ENCODE measurements at regions not wholly inside any gene's neighbourhood (a gene's known extent, or its start where the extent isn't known, plus 50 kb on each side); places are given as distances from the start of the nearest gene placed in this dataset.

DNA sequence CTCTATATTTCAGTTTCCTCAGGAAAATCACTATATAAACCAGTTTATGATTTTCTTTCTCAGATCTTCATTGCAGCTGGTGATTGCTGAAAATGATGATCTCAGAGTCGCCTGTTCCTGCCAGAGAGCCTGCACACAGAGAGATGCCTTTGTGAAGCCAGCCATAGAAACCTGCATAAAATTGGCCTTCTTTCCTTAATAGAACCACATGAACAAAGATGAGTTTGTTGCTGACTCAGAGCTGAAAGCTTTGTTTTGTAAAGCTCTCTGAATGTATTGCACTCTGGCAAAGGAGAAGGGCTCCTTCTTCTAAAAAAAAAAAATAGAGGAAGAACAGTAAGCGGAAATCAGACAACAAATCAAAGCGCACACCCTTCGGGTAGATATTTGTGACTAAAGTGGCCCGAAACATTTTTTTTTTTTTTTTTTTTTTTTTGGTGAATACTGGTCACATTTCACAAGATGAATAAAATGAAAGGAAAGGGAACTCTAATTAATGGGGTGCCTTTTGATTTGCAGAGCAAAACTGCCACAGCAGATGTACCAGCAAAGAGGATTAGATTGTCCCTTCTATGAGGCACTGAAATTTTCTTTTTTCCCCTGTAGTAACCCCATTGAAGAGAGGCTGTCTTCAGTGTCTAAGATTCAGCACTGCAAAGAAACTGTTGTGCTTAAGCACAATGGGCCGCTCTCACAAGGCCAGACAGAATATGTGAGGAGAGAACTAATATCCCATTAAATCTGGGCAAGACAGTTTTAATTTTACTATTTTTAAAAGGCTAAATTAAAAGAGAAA, 75.1 kb upstream of the PTPRZ1 start:
- Mint-ChIP-seq H3K4me3 (no peak overlapping the region), H3K27ac (no peak overlapping the region), H3K36me3 (no peaks in the 10 kb centered on the region), H3K4me1 (no peaks in the 10 kb centered on the region), H3K9me3 (peaks cover 0 to 11% (median 0%) of the 10 kb centered on the region in 11 donors), H3K27me3 (no peaks in the 10 kb centered on the region)
- no peaks in the 10 kb centered on the region for H3K36me3 ChIP-seq (ENCODE audit: control insufficient read depth in 2 of 3, insufficient read depth in 3 of 3, low read length in 3 of 3)
- DNase-seq (no peak), ATAC-seq (no peak)
- intact Hi-C loops (cut with micrococcal nuclease), result no loop called here
- H3K27me3 ChIP-seq (ENCODE audit: control insufficient read depth in 2 of 2, insufficient read depth in 2 of 2, low read length in 2 of 2), result no peaks in the 10 kb centered on the region
- no peak overlapping the region for H3K27ac ChIP-seq (ENCODE audit: low read depth, low read length)
- no peak overlapping the region for H3K4me3 ChIP-seq (ENCODE audit: low read length)
- CTCF ChIA-PET, result no interaction called here
- no peaks in the 10 kb centered on the region for H3K9me3 ChIP-seq (ENCODE audit: control insufficient read depth in 2 of 3, low read length in 3 of 3)
- POLR2A ChIA-PET, result no interaction called here
- H3K4me1 ChIP-seq (ENCODE audit: control insufficient read depth in 2 of 2, insufficient read depth in 2 of 2, low read length in 2 of 2), result no peaks in the 10 kb centered on the region

DNA sequence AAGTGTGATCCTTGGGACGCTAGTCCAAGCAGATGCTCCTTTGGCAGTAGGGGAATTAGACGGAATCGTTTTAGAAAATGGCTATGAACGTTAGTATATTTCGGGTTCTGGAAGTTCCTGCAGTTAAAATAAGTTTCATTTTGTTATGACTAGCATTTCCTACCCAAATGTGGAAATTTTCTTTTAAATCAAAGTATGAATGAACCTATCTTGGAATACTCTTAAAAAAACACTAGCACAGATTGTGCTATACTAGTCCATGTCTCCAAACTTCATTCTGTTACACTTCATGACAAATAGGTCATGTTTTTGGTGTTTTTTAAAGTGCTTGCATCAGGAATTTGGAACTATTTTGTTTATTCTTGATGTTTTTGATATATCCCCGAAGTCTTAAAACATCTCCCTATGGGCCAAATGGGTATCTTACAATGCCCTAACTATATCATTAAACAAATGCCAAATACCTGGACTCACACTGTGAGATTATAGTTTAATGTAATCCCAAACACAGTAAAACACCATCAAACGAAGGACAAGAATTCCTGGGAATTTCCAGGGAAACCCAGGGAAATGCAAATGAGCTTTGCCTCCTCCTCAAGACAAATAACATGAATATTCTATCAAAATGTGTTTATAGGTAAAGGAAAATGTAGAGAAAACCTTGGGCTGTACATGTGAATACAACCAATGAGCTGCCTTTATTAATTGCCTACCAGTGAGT, 75.9 kb upstream of the PTPRZ1 start:
- H3K36me3 ChIP-seq (ENCODE audit: control insufficient read depth in 2 of 3, insufficient read depth in 3 of 3, low read length in 3 of 3), result no peaks in the 10 kb centered on the region
- no peak overlapping the region for H3K4me3 ChIP-seq (ENCODE audit: low read length)
- POLR2A ChIA-PET, result no interaction called here
- Mint-ChIP-seq H3K27ac (no peak overlapping the region), H3K4me1 (no peaks in the 10 kb centered on the region), H3K36me3 (no peaks in the 10 kb centered on the region), H3K9me3 (peaks cover 0 to 11% (median 0%) of the 10 kb centered on the region in 11 donors), H3K27me3 (no peaks in the 10 kb centered on the region), H3K4me3 (no peak overlapping the region)
- CTCF ChIA-PET, result no interaction called here
- no peaks in the 10 kb centered on the region for H3K4me1 ChIP-seq (ENCODE audit: control insufficient read depth in 2 of 2, insufficient read depth in 2 of 2, low read length in 2 of 2)
- no peaks in the 10 kb centered on the region for H3K9me3 ChIP-seq (ENCODE audit: control insufficient read depth in 2 of 3, low read length in 3 of 3)
- intact Hi-C loops (cut with micrococcal nuclease), result no loop called here
- ATAC-seq, result no peak
- H3K27me3 ChIP-seq (ENCODE audit: control insufficient read depth in 2 of 2, insufficient read depth in 2 of 2, low read length in 2 of 2), result no peaks in the 10 kb centered on the region
- no peak for DNase-seq
- H3K27ac ChIP-seq (ENCODE audit: low read depth, low read length), result no peak overlapping the region

DNA sequence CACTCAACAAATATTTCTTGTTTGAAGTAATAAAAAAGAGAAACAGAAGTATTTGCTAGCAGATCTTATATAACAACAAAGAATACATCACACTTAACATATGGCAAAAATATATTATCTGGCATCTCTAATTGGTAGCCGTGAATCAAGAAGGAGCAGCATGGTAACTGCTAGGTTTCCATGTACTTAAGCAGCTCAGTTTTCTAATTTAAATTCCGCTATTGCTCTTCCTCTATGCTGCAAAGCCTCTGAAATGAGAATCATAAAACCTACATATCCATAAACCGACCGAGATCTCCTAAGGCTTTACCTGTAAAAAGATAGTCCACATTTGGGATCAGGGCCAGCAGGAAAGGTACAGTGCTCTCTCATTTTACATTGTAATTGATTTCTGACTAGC, 76.6 kb upstream of the PTPRZ1 start:
- no peaks in the 10 kb centered on the region for H3K4me1 ChIP-seq (ENCODE audit: control insufficient read depth in 2 of 2, insufficient read depth in 2 of 2, low read length in 2 of 2)
- H3K27ac Mint-ChIP-seq, result no peak overlapping the region
- POLR2A ChIA-PET, result no interaction called here
- H3K36me3 Mint-ChIP-seq, result no peaks in the 10 kb centered on the region
- H3K9me3 Mint-ChIP-seq, result peaks cover 0 to 11% (median 0%) of the 10 kb centered on the region in 11 donors
- intact Hi-C loops (cut with micrococcal nuclease), result no loop called here
- H3K4me3 ChIP-seq (ENCODE audit: low read length), result no peak overlapping the region
- H3K9me3 ChIP-seq (ENCODE audit: control insufficient read depth in 2 of 3, low read length in 3 of 3), result no peaks in the 10 kb centered on the region
- H3K27me3 ChIP-seq (ENCODE audit: control insufficient read depth in 2 of 2, insufficient read depth in 2 of 2, low read length in 2 of 2), result no peaks in the 10 kb centered on the region
- no peaks in the 10 kb centered on the region for H3K27me3 Mint-ChIP-seq
- no peaks in the 10 kb centered on the region for H3K36me3 ChIP-seq (ENCODE audit: control insufficient read depth in 2 of 3, insufficient read depth in 3 of 3, low read length in 3 of 3)
- no peaks in the 10 kb centered on the region for H3K4me1 Mint-ChIP-seq
- CTCF ChIA-PET, result no interaction called here
- DNase-seq (no peak), ATAC-seq (no peak)
- no peak overlapping the region for H3K27ac ChIP-seq (ENCODE audit: low read depth, low read length)
- H3K4me3 Mint-ChIP-seq, result no peak overlapping the region

DNA sequence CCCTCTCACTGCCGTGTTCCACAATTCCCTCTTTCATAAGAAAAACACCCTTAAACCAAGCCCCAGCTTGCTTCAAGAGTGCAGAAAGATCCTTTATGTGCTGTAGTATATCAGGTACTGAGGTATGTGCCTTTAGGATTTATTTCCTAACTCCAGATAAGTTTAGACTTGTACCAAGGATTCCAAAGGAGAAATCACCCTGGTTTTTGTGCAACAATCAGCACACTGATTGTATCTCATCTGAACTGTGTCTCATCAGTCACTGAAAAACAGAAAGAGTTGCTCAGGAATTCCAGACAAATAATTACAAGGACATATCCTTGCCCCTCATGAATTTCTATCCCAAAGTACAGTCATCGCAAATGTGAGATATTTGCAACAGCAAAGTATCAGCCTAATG, 77.2 kb upstream of the PTPRZ1 start:
- H3K4me3 ChIP-seq (ENCODE audit: low read length), result no peak overlapping the region
- Mint-ChIP-seq H3K9me3 (peaks cover 0 to 12% (median 0%) of the 10 kb centered on the region in 11 donors), H3K4me1 (no peaks in the 10 kb centered on the region), H3K27me3 (no peaks in the 10 kb centered on the region), H3K36me3 (no peaks in the 10 kb centered on the region), H3K27ac (no peak overlapping the region), H3K4me3 (no peak overlapping the region)
- no peaks in the 10 kb centered on the region for H3K27me3 ChIP-seq (ENCODE audit: control insufficient read depth in 2 of 2, insufficient read depth in 2 of 2, low read length in 2 of 2)
- CTCF ChIA-PET, result no interaction called here
- H3K36me3 ChIP-seq (ENCODE audit: control insufficient read depth in 2 of 3, insufficient read depth in 3 of 3, low read length in 3 of 3), result no peaks in the 10 kb centered on the region
- no peaks in the 10 kb centered on the region for H3K4me1 ChIP-seq (ENCODE audit: control insufficient read depth in 2 of 2, insufficient read depth in 2 of 2, low read length in 2 of 2)
- POLR2A ChIA-PET, result no interaction called here
- no peak for ATAC-seq
- H3K9me3 ChIP-seq (ENCODE audit: control insufficient read depth in 2 of 3, low read length in 3 of 3), result no peaks in the 10 kb centered on the region
- H3K27ac ChIP-seq (ENCODE audit: low read depth, low read length), result no peak overlapping the region
- intact Hi-C loops (cut with micrococcal nuclease), result no loop called here
- DNase-seq, result no peak

DNA sequence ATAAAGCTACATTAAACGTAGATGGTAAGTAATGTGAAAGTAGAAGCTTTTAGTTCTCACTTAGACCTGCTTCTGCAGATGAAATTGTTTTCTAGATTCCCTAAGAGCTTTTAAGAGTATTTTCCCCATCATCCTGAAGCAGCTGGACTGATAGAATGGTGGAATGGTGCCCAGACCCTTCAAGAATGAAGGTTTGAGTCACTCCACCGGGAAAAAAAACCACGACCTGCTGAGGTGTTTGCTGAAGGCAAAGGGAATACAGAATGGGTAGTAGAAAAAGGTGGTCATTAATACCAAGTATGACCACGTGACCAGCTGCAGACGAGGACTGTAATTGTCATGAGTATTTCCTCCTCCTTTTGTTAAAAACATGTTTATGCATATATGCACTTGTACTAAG, 79.2 kb upstream of the PTPRZ1 start:
- Histone ChIP-seq H3K4me1 (ENCODE audit: control insufficient read depth in 2 of 2, insufficient read depth in 2 of 2, low read length in 2 of 2) (no peaks in the 10 kb centered on the region), H3K4me3 (ENCODE audit: low read length) (no peak overlapping the region), H3K36me3 (ENCODE audit: control insufficient read depth in 2 of 3, insufficient read depth in 3 of 3, low read length in 3 of 3) (no peaks in the 10 kb centered on the region), H3K27ac (ENCODE audit: low read depth, low read length) (no peak overlapping the region), H3K27me3 (ENCODE audit: control insufficient read depth in 2 of 2, insufficient read depth in 2 of 2, low read length in 2 of 2) (no peaks in the 10 kb centered on the region), H3K9me3 (ENCODE audit: control insufficient read depth in 2 of 3, low read length in 3 of 3) (no peaks in the 10 kb centered on the region)
- no peak overlapping the region for H3K27ac Mint-ChIP-seq
- no peaks in the 10 kb centered on the region for H3K4me1 Mint-ChIP-seq
- H3K9me3 Mint-ChIP-seq, result peaks cover 0 to 17% (median 3%) of the 10 kb centered on the region in 11 donors
- CTCF ChIA-PET, result no interaction called here
- intact Hi-C loops (cut with micrococcal nuclease), result no loop called here
- ATAC-seq, result no peak
- no peak overlapping the region for H3K4me3 Mint-ChIP-seq
- H3K36me3 Mint-ChIP-seq, result no peaks in the 10 kb centered on the region
- POLR2A ChIA-PET, result no interaction called here
- DNase-seq, result no peak
- H3K27me3 Mint-ChIP-seq, result no peaks in the 10 kb centered on the region

DNA sequence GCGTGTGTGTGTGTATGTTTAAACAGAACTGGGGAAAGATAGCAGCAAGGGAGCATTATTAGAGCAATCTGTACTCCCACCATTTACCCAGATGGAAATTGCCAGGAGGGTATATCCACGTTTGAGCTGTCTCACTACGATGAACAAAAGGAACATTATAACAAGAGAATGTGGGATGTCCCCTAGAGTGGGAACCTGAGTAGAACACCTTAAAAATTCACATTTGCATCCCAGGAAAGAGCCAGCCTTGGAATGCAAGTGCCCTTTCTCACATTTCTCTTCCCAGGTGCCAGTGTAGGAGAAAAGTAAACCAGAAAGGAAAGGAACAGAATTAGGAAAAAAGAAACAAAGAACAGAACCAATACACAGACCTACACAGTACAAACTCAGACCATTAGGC, 95.3 kb upstream of the PTPRZ1 start:
- intact Hi-C loops (cut with micrococcal nuclease), result no loop called here
- no peak overlapping the region for H3K4me3 Mint-ChIP-seq

DNA sequence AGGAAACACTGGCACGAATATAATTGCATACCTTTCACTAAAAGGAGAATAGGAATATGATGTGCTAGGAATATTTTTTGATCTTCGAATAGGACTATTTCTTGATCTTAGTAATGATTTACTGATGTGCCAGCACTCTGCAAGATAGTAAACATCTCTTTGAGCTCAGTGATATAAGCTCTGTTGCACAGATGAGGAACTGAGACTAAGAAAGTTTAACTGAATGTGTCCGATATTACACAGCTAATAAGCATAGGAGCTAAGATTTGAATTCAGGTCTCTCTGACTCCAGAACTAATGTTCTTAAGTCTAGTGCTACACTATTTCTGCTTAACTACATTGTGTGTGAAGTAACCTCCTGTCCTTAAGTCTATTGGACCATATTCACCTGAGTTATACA, 98.4 kb upstream of the PTPRZ1 start:
- no peak overlapping the region for H3K4me3 ChIP-seq (ENCODE audit: low read length)
- Mint-ChIP-seq H3K36me3 (no peaks in the 10 kb centered on the region), H3K27ac (no peak overlapping the region), H3K4me3 (no peak overlapping the region), H3K9me3 (peaks cover 0 to 13% (median 0%) of the 10 kb centered on the region in 11 donors), H3K27me3 (no peaks in the 10 kb centered on the region), H3K4me1 (no peaks in the 10 kb centered on the region)
- no peaks in the 10 kb centered on the region for H3K27me3 ChIP-seq (ENCODE audit: control insufficient read depth in 2 of 2, insufficient read depth in 2 of 2, low read length in 2 of 2)
- no peak for ATAC-seq
- H3K36me3 ChIP-seq (ENCODE audit: control insufficient read depth in 2 of 3, insufficient read depth in 3 of 3, low read length in 3 of 3), result no peaks in the 10 kb centered on the region
- ChIA-PET POLR2A (no interaction called here), CTCF (interaction anchor here (0.6 kb wide), 1 partner anchor 276 kb away, joined by 3 read pairs; no protein-coding TSS in a partner anchor)
- no peaks in the 10 kb centered on the region for H3K4me1 ChIP-seq (ENCODE audit: control insufficient read depth in 2 of 2, insufficient read depth in 2 of 2, low read length in 2 of 2)
- intact Hi-C loops (cut with micrococcal nuclease), result no loop called here
- no peaks in the 10 kb centered on the region for H3K9me3 ChIP-seq (ENCODE audit: control insufficient read depth in 2 of 3, low read length in 3 of 3)
- no peak for DNase-seq
- no peak overlapping the region for H3K27ac ChIP-seq (ENCODE audit: low read depth, low read length)

More for the DNA sequence above, 95.3 kb upstream of the PTPRZ1 start:
- Histone ChIP-seq H3K36me3 (ENCODE audit: control insufficient read depth in 2 of 3, insufficient read depth in 3 of 3, low read length in 3 of 3) (no peaks in the 10 kb centered on the region), H3K9me3 (ENCODE audit: control insufficient read depth in 2 of 3, low read length in 3 of 3) (no peaks in the 10 kb centered on the region), H3K4me3 (ENCODE audit: low read length) (no peak overlapping the region), H3K27ac (ENCODE audit: low read depth, low read length) (no peak overlapping the region), H3K4me1 (ENCODE audit: control insufficient read depth in 2 of 2, insufficient read depth in 2 of 2, low read length in 2 of 2) (no peaks in the 10 kb centered on the region), H3K27me3 (ENCODE audit: control insufficient read depth in 2 of 2, insufficient read depth in 2 of 2, low read length in 2 of 2) (no peaks in the 10 kb centered on the region)
- H3K27me3 Mint-ChIP-seq, result no peaks in the 10 kb centered on the region
- ChIA-PET POLR2A (no interaction called here), CTCF (no interaction called here)
- no peaks in the 10 kb centered on the region for H3K4me1 Mint-ChIP-seq
- ATAC-seq (no peak), DNase-seq (no peak)
- H3K36me3 Mint-ChIP-seq, result no peaks in the 10 kb centered on the region
- peaks cover 0 to 14% (median 0%) of the 10 kb centered on the region in 11 donors for H3K9me3 Mint-ChIP-seq
- H3K27ac Mint-ChIP-seq, result no peak overlapping the region
